ENCODE measurements at regions not wholly inside any gene's neighbourhood (a gene's known extent, or its start where the extent isn't known, plus 50 kb on each side); places are given as distances from the start of the nearest gene placed in this dataset.

GRCh38 chr7:93036807-93037206, 81.0 kb downstream of the SAMD9 start:
- no peaks in the 10 kb centered on the region for H3K4me1 ChIP-seq
- H3K27me3 ChIP-seq = no peaks in the 10 kb centered on the region
- WGBS, 2 donors (ENCODE audit: low coverage in 1 of 2) = 49 to 50% methylated on average over 2 of the region's 2 CpGs
- no peak overlapping the region for H3K27ac ChIP-seq
- peaks cover 2 to 4% of the 10 kb centered on the region in 2 donors for H3K9me3 ChIP-seq
- intact Hi-C loops (cut with DNase I; ENCODE audit: low total_unique reads) (no loop called here), in situ Hi-C loops (cut with MboI; ENCODE audit: low pct_ligation_motif_present in 1 of 4, low pct_unique_long_range_greater_than_20kb in 1 of 4, low sequenced_read_pairs in 3 of 4) (no loop called here)
- TF ChIP-seq POLR2A (IDR thresholded peaks at IDR 0.05) (no peak), POLR2AphosphoS5 (IDR thresholded peaks at IDR 0.05) (no peak), EP300 (IDR thresholded peaks at IDR 0.05; ENCODE audit: low read depth) (no peak), CTCF (IDR thresholded peaks at IDR 0.05) (no peak)
- no peak overlapping the region for H3K4me3 ChIP-seq
- DNase-seq = no peak
- H3K36me3 ChIP-seq = no peaks in the 10 kb centered on the region

GRCh38 chr7:93036149-93036640, 81.6 kb downstream of the SAMD9 start:
- DNase-seq = no peak
- no peaks in the 10 kb centered on the region for H3K36me3 ChIP-seq
- TF ChIP-seq EP300 (IDR thresholded peaks at IDR 0.05; ENCODE audit: low read depth) (no peak), POLR2A (IDR thresholded peaks at IDR 0.05) (no peak), CTCF (IDR thresholded peaks at IDR 0.05) (no peak)
- peaks cover 4% of the 10 kb centered on the region in 2 donors for H3K9me3 ChIP-seq
- in situ Hi-C loops (cut with MboI; ENCODE audit: low pct_ligation_motif_present in 1 of 4, low pct_unique_long_range_greater_than_20kb in 1 of 4, low sequenced_read_pairs in 3 of 4) (no loop called here), intact Hi-C loops (cut with DNase I; ENCODE audit: low total_unique reads) (no loop called here)
- WGBS, 2 donors (ENCODE audit: low coverage in 1 of 2) = 84 to 100% methylated on average over 1 of the region's 1 CpG
- H3K4me1 ChIP-seq = no peaks in the 10 kb centered on the region
- H3K27ac ChIP-seq = no peak overlapping the region
- H3K27me3 ChIP-seq = no peaks in the 10 kb centered on the region
- H3K4me3 ChIP-seq = no peak overlapping the region

GRCh38 chr7:93031795-93032194, 86.0 kb downstream of the SAMD9 start:
- in situ Hi-C loops (cut with MboI; ENCODE audit: low pct_ligation_motif_present in 1 of 4, low pct_unique_long_range_greater_than_20kb in 1 of 4, low sequenced_read_pairs in 3 of 4) = no loop called here
- H3K27me3 ChIP-seq = no peaks in the 10 kb centered on the region
- no peak for DNase-seq

GRCh38 chr7:93030605-93031225, 87.1 kb downstream of the SAMD9 start:
- TF ChIP-seq POLR2A (IDR thresholded peaks at IDR 0.05) (no peak), EP300 (IDR thresholded peaks at IDR 0.05; ENCODE audit: low read depth) (no peak)
- Histone ChIP-seq H3K27ac (no peak overlapping the region), H3K9me3 (peaks cover 4% of the 10 kb centered on the region in 2 donors), H3K27me3 (no peaks in the 10 kb centered on the region), H3K4me3 (no peak overlapping the region), H3K36me3 (no peaks in the 10 kb centered on the region), H3K4me1 (no peaks in the 10 kb centered on the region)
- DNase-seq = no peak
- in situ Hi-C loops (cut with MboI; ENCODE audit: low pct_ligation_motif_present in 1 of 4, low pct_unique_long_range_greater_than_20kb in 1 of 4, low sequenced_read_pairs in 3 of 4) = no loop called here
- intact Hi-C loops (cut with DNase I; ENCODE audit: low total_unique reads) = no loop called here

More at GRCh38 chr7:93031795-93032194, 86.0 kb downstream of the SAMD9 start:
- H3K36me3 ChIP-seq = no peaks in the 10 kb centered on the region
- intact Hi-C loops (cut with DNase I; ENCODE audit: low total_unique reads) = no loop called here
- H3K27ac ChIP-seq = no peak overlapping the region
- no peak for TF ChIP-seq POLR2AphosphoS5 (IDR thresholded peaks at IDR 0.05)
- TF ChIP-seq CTCF (IDR thresholded peaks at IDR 0.05) = no peak
- TF ChIP-seq POLR2A (IDR thresholded peaks at IDR 0.05) = no peak
- TF ChIP-seq EP300 (IDR thresholded peaks at IDR 0.05; ENCODE audit: low read depth) = no peak
- no peaks in the 10 kb centered on the region for H3K4me1 ChIP-seq
- H3K4me3 ChIP-seq = no peak overlapping the region
- peaks cover 4% of the 10 kb centered on the region in 2 donors for H3K9me3 ChIP-seq

- H3K27me3 ChIP-seq = no peaks in the 10 kb centered on the region
- DNase-seq = no peak
- H3K4me3 ChIP-seq = no peak overlapping the region
- no peak overlapping the region for H3K27ac ChIP-seq
- in situ Hi-C loops (cut with MboI; ENCODE audit: low pct_ligation_motif_present in 1 of 4, low pct_unique_long_range_greater_than_20kb in 1 of 4, low sequenced_read_pairs in 3 of 4) (no loop called here), intact Hi-C loops (cut with DNase I; ENCODE audit: low total_unique reads) (no loop called here)
- no peaks in the 10 kb centered on the region for H3K36me3 ChIP-seq
- no peak for TF ChIP-seq EP300 (IDR thresholded peaks at IDR 0.05; ENCODE audit: low read depth)
- TF ChIP-seq CTCF (IDR thresholded peaks at IDR 0.05) = no peak
- TF ChIP-seq POLR2AphosphoS5 (IDR thresholded peaks at IDR 0.05) = no peak
- TF ChIP-seq POLR2A (IDR thresholded peaks at IDR 0.05) = no peak
- 69% methylated on average over 6 of the region's 7 CpGs; no CpG with 5 or more reads in 1 of the 2 donors for WGBS, 2 donors (ENCODE audit: low coverage in 1 of 2)
- no peaks in the 10 kb centered on the region for H3K4me1 ChIP-seq
- H3K9me3 ChIP-seq = peaks cover 4% of the 10 kb centered on the region in 2 donors
Measured at GRCh38 chr7:93029056-93029455, 88.7 kb downstream of the SAMD9 start.
